HG03558 (cell line): ENCODE measurements at regions not wholly inside any gene's neighbourhood (a gene's known extent, or its start where the extent isn't known, plus 50 kb on each side); places are given as distances from the start of the nearest gene placed in this dataset.
"Not testable (repeated sequence)": the region's sequence is repeated elsewhere in the genome, so short reads cannot be mapped to it uniquely, and the experiment has no call there.

Experiments used
- ATAC-seq: cut with Tn5 transposase; IDR thresholded peaks from one replicate; pipeline ENCODE4 v1.9.1; 2021; ENCODE audit warnings: moderate number of reproducible peaks; ENCODE audit not compliant: unreplicated experiment; ENCODE audit errors: extremely low read depth

- no peak for ATAC-seq
These were observed 103.1 kb upstream of the MAP9 start for GRCh38 chr4:155479835-155480234.

GRCh38 chr4:155478336-155478835 is 101.6 kb upstream of the MAP9 start:
- ATAC-seq = no peak

GRCh38 chr4:155474758-155475157 is 98.0 kb upstream of the MAP9 start:
- no peak for ATAC-seq

- ATAC-seq = no peak
These were observed 96.8 kb upstream of the MAP9 start for GRCh38 chr4:155473420-155474095.

- no peak for ATAC-seq
These were observed 91.5 kb upstream of the MAP9 start for GRCh38 chr4:155468282-155468681.

- no peak for ATAC-seq
These were observed 73.9 kb upstream of the MAP9 start for GRCh38 chr4:155450676-155451075.

- ATAC-seq = no peak
These were observed 68.5 kb upstream of the MAP9 start for GRCh38 chr4:155445306-155445705.

- ATAC-seq = no peak
These were observed 68.0 kb upstream of the MAP9 start for GRCh38 chr4:155444721-155445120.

GRCh38 chr4:155442267-155443105 is 65.7 kb upstream of the MAP9 start:
- no peak for ATAC-seq

- no peak for ATAC-seq
These were observed 64.7 kb upstream of the MAP9 start for GRCh38 chr4:155441475-155441874.

- ATAC-seq = not testable (repeated sequence)
These were observed 63.0 kb upstream of the MAP9 start for GRCh38 chr4:155439760-155440159.

GRCh38 chr4:155434904-155435303 is 58.1 kb upstream of the MAP9 start:
- ATAC-seq = no peak

GRCh38 chr4:155434366-155434765 is 57.6 kb upstream of the MAP9 start:
- ATAC-seq = no peak

GRCh38 chr4:155433636-155434360 is 57.0 kb upstream of the MAP9 start:
- ATAC-seq = no peak

- ATAC-seq = no peak
These were observed 54.4 kb upstream of the MAP9 start for GRCh38 chr4:155430895-155431795.

GRCh38 chr4:155428128-155428527 is 51.4 kb upstream of the MAP9 start:
- no peak for ATAC-seq

- no peak for ATAC-seq
These were observed 50.2 kb upstream of the MAP9 start for GRCh38 chr4:155426953-155427352.
